ENCODE measurements at regions not wholly inside any gene's neighbourhood (a gene's known extent, or its start where the extent isn't known, plus 50 kb on each side); places are given as distances from the start of the nearest gene placed in this dataset.

DNA sequence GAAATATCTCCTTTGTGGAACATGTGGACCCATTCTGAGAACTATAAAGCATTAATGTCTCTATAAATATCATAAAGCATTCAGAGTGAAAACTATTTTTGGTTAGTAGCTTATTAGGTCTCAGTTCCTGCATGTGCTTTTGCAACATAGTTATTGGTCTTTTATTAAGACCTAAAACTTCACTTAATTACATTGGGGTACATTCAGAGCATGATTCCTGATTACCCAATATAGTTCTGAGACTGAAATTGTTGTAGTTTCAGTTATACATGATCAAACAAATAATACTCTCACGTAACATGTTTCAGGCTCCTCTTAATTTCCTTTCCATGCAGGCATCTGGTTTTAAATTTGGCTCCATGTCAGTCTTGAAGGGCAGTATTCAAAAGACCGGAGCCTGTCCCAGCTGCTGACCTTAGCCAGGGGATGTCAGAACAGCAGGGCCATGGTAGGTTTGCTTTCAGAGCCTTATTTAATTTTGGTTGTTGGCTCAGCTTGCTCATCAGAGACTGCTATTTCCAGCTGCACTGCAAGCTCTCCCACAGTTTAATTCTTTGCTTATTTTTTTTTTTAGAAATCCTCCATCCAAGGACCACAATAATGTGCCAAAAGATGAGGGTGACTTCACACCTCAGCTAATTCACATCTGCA is 447.8 kb upstream of the FZD8 start:
- TF ChIP-seq, protein P1, sequence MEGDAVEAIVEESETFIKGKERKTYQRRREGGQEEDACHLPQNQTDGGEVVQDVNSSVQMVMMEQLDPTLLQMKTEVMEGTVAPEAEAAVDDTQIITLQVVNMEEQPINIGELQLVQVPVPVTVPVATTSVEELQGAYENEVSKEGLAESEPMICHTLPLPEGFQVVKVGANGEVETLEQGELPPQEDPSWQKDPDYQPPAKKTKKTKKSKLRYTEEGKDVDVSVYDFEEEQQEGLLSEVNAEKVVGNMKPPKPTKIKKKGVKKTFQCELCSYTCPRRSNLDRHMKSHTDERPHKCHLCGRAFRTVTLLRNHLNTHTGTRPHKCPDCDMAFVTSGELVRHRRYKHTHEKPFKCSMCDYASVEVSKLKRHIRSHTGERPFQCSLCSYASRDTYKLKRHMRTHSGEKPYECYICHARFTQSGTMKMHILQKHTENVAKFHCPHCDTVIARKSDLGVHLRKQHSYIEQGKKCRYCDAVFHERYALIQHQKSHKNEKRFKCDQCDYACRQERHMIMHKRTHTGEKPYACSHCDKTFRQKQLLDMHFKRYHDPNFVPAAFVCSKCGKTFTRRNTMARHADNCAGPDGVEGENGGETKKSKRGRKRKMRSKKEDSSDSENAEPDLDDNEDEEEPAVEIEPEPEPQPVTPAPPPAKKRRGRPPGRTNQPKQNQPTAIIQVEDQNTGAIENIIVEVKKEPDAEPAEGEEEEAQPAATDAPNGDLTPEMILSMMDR (IDR thresholded peaks at IDR 0.05): no peak
- no peak for TF ChIP-seq EP300 (IDR thresholded peaks at IDR 0.05)
